ENCODE measurements at regions not wholly inside any gene's neighbourhood (a gene's known extent, or its start where the extent isn't known, plus 50 kb on each side); places are given as distances from the start of the nearest gene placed in this dataset.

- TF ChIP-seq, protein P1, sequence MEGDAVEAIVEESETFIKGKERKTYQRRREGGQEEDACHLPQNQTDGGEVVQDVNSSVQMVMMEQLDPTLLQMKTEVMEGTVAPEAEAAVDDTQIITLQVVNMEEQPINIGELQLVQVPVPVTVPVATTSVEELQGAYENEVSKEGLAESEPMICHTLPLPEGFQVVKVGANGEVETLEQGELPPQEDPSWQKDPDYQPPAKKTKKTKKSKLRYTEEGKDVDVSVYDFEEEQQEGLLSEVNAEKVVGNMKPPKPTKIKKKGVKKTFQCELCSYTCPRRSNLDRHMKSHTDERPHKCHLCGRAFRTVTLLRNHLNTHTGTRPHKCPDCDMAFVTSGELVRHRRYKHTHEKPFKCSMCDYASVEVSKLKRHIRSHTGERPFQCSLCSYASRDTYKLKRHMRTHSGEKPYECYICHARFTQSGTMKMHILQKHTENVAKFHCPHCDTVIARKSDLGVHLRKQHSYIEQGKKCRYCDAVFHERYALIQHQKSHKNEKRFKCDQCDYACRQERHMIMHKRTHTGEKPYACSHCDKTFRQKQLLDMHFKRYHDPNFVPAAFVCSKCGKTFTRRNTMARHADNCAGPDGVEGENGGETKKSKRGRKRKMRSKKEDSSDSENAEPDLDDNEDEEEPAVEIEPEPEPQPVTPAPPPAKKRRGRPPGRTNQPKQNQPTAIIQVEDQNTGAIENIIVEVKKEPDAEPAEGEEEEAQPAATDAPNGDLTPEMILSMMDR (IDR thresholded peaks at IDR 0.05; ENCODE audit: borderline replicate concordance, insufficient read depth, low read depth, low read length), result no peak
- H3K4me3 ChIP-seq (ENCODE audit: low read depth, low read length), result no peak overlapping the region
Measured at GRCh38 chr5:173383711-173384110, 55.5 kb upstream of the STC2 start.

GRCh38 chr5:173378727-173379126 lies 50.5 kb upstream of the STC2 start:
- TF ChIP-seq, protein P1 (IDR thresholded peaks at IDR 0.05; ENCODE audit: borderline replicate concordance, insufficient read depth, low read depth, low read length), result no peak
- H3K4me3 ChIP-seq (ENCODE audit: low read depth, low read length), result no peak overlapping the region

Data from GM12875 (cell line).